ENCODE measurements at regions not wholly inside any gene's neighbourhood (a gene's known extent, or its start where the extent isn't known, plus 50 kb on each side); places are given as distances from the start of the nearest gene placed in this dataset.
A peak's percentile ranks its signal among the peaks of the same experiment; 100 is the strongest.
"Not testable (repeated sequence)": the region's sequence is repeated elsewhere in the genome, so short reads cannot be mapped to it uniquely, and the experiment has no call there.

DNA sequence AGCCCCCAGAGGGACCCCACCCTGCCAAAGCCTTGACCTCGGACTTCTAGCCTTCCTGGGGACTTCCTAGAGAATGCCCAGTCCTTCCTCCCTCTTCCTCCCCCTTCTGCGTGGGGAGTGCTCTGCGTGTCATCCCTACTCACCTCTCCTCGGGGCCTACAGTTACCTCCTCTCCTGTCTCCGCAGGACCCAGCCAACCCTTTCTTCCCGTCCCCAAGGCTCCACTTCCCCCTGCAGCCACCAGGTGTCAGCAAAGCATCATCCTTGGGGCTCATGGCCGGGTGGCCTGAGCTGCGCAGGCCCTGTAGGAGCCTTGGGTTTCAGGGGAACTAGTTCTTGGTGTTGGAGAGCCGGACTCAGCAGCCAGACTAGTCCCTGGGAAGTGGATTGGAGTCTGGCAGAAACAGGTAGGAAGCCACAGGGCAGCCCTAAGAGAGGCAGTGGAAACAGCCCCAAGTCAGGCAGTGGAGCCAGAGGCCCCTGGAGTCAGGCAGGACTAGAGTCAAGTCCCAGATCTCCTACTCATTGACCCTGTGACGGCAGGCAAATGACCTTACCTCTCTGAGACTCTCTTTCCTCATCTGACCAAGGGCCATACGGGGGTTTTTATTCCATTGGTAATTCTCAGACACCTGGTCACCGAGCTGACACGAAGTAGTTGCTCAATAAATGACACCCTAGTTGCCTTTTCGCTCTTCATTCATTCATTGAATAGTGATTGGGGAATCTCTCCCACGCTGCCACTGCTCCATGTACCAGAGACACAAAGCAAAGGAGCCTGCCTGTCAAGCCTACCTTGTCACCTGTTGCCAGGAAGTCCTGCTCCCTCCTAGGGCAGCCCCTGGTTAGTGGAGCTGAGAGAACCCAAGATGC, 101.8 kb upstream of the GRK3 start:
- H3K4me3 ChIP-seq (ENCODE audit: extremely low read depth in 1 of 4, insufficient read depth in 2 of 4, low read depth in 3 of 4, low read length in 4 of 4); H2AFZ ChIP-seq (ENCODE audit: low read length); H4K8ac ChIP-seq (ENCODE audit: extremely low read depth, insufficient read depth, low read length); H3K4me2 ChIP-seq (ENCODE audit: insufficient read depth in 1 of 2, low read depth in 2 of 2, low read length in 2 of 2); H3K79me1 ChIP-seq (ENCODE audit: low read depth, low read length); H3K27ac ChIP-seq (ENCODE audit: low read depth, low read length); H2BK20ac ChIP-seq (ENCODE audit: low read length); H3K9ac ChIP-seq (replicated peaks in 1 of 4; ENCODE audit: extremely low read depth in 1 of 4, low read depth in 3 of 4, low read length in 3 of 4); H4K20me1 ChIP-seq (replicated peaks in 1 of 2; ENCODE audit: control insufficient read depth in 1 of 2, insufficient read depth in 2 of 2, low read length in 2 of 2); H3K79me2 ChIP-seq (ENCODE audit: control insufficient read depth in 1 of 2, insufficient read depth in 2 of 2, low read length in 2 of 2); H2BK12ac ChIP-seq (ENCODE audit: low read depth, low read length); H4K91ac ChIP-seq (replicated peaks; ENCODE audit: insufficient read length, low read length); H2BK5ac ChIP-seq (ENCODE audit: low read depth, low read length); H3K14ac ChIP-seq (ENCODE audit: insufficient read length); H2BK120ac ChIP-seq (replicated peaks; ENCODE audit: low read depth, low read length); H4K5ac ChIP-seq (ENCODE audit: insufficient read length, low read depth, low read length); H3K9me3 ChIP-seq (ENCODE audit: insufficient read depth in 2 of 2, low read depth in 1 of 2, low read length in 1 of 2); H3K4ac ChIP-seq (replicated peaks; ENCODE audit: insufficient read length, low read depth, low read length); H3K27me3 ChIP-seq (replicated peaks in 1 of 4; ENCODE audit: control insufficient read depth in 3 of 4, extremely low read depth in 1 of 4, insufficient read depth in 3 of 4, low read length in 3 of 4); H3K23ac ChIP-seq (ENCODE audit: insufficient read length); H3K4me1 ChIP-seq (replicated peaks in 1 of 4; ENCODE audit: control insufficient read depth in 3 of 4, insufficient read depth in 4 of 4, low read length in 3 of 4); H3K23me2 ChIP-seq (ENCODE audit: low read depth, low read length); H2BK15ac ChIP-seq (ENCODE audit: low read length); H3K56ac ChIP-seq (replicated peaks; ENCODE audit: insufficient read length, low read depth, low read length); H2AK5ac ChIP-seq (ENCODE audit: low read depth, low read length); H3K18ac ChIP-seq (ENCODE audit: extremely low read depth, low read length): not testable (repeated sequence)
- peak; percentile 62 to 96 for DNase-seq (ENCODE audit: low read depth in 1 of 2, low spot score in 2 of 2)
- WGBS, 2 experiments (ENCODE audit: extremely low coverage in 1 of 2, insufficient coverage in 1 of 2, insufficient read length in 1 of 2, insufficient replicate concordance in 2 of 2, low coverage in 1 of 2, low lambda C conversion rate in 2 of 2, missing lambda C conversion rate in 1 of 2), result 53% methylated on average over 13 of the region's 15 CpGs; no CpG with 5 or more reads in 1 of the 2 experiments
- ChIA-PET POLR2A (ENCODE audit: partially characterized antibody) (interaction anchor here (0.7 to 1.0 kb wide), 2 partner anchors 241 to 310 kb away, joined by 3 to 5 read pairs; no protein-coding TSS in a partner anchor), CTCF (ENCODE audit: partially characterized antibody) (interaction anchor here (0.6 to 3.5 kb wide), 26 partner anchors 11 to 317 kb away, joined by 3 to 32 read pairs (median 3); no protein-coding TSS in a partner anchor)
- peaks cover 2 to 18% (median 12%) of the 10 kb centered on the region in 4 experiments; a peak in 5 of 8 replicates for H3K36me3 ChIP-seq (ENCODE audit: control insufficient read depth in 2 of 4, insufficient read depth in 4 of 4, low read length in 3 of 4)
- peak; percentile 72 for FAIRE-seq
- peak; percentile 13; the same call in 1 of the 2 replicates for TF ChIP-seq POLR2AphosphoS5 (IDR thresholded peaks at IDR 0.05; ENCODE audit: low read depth, low read length)
- 0 out of 2 replicates have a peak, but pooled peaks have one; percentile 51 for TF ChIP-seq JUND (IDR thresholded peaks at IDR 0.05; ENCODE audit: low read length)
- peak; percentile 54; the same call in 1 of the 2 replicates for TF ChIP-seq SP4 (IDR thresholded peaks at IDR 0.05; ENCODE audit: low read length)
- peak; percentile 66; the same call in 1 of the 2 replicates for TF ChIP-seq YY1 (IDR thresholded peaks at IDR 0.05; ENCODE audit: low read depth, low read length)
- TF ChIP-seq, protein P1, sequence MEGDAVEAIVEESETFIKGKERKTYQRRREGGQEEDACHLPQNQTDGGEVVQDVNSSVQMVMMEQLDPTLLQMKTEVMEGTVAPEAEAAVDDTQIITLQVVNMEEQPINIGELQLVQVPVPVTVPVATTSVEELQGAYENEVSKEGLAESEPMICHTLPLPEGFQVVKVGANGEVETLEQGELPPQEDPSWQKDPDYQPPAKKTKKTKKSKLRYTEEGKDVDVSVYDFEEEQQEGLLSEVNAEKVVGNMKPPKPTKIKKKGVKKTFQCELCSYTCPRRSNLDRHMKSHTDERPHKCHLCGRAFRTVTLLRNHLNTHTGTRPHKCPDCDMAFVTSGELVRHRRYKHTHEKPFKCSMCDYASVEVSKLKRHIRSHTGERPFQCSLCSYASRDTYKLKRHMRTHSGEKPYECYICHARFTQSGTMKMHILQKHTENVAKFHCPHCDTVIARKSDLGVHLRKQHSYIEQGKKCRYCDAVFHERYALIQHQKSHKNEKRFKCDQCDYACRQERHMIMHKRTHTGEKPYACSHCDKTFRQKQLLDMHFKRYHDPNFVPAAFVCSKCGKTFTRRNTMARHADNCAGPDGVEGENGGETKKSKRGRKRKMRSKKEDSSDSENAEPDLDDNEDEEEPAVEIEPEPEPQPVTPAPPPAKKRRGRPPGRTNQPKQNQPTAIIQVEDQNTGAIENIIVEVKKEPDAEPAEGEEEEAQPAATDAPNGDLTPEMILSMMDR (IDR thresholded peaks at IDR 0.05; ENCODE audit: control extremely low read depth in 1 of 3, insufficient read depth in 1 of 3, low read depth in 1 of 3, low read length in 3 of 3), result peak; percentile 97 to 99 (median 98)
- TF ChIP-seq NRF1 (IDR thresholded peaks at IDR 0.05; ENCODE audit: low read depth, low read length), result peak; percentile 37; the same call in 1 of the 2 replicates
- peak; percentile 99 for TF ChIP-seq RAD21 (IDR thresholded peaks at IDR 0.05 in 1 of 2, conservative IDR thresholded peaks at IDR 0.05 in 1 of 2; ENCODE audit: low read depth in 2 of 2, low read length in 2 of 2)
- peak; percentile 74 for TF ChIP-seq RFX5 (IDR thresholded peaks at IDR 0.05; ENCODE audit: borderline replicate concordance, low read depth, low read length)
- TF ChIP-seq, protein P2, sequence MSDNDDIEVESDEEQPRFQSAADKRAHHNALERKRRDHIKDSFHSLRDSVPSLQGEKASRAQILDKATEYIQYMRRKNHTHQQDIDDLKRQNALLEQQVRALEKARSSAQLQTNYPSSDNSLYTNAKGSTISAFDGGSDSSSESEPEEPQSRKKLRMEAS (IDR thresholded peaks at IDR 0.05), result peak; percentile 38; the same call in 1 of the 2 replicates

All from H1 (cell line).